Left cardiac atrium (tissue), 4 donors: ENCODE measurements at regions not wholly inside any gene's neighbourhood (a gene's known extent, or its start where the extent isn't known, plus 50 kb on each side); places are given as distances from the start of the nearest gene placed in this dataset.

ENCODE experiments used
- ATAC-seq, 2 donors: fragments of 200-7000 bp; cut with Tn5 transposase; one replicate each; pipeline ENCODE4 v1.9.1; 2020; ENCODE audit warnings: mild to moderate bottlenecking in 2 of 2, moderate library complexity in 2 of 2
- DNase-seq: peaks from one replicate; pipeline ENCODE4 v3.0.0-alpha.2; 2020
- intact Hi-C, 2 donors: fragments of 100-400 bp; cut with DNase I; formaldehyde crosslinking; loops; one replicate each; pipeline versions ENCODE4 v1.14.1 to v1.15.1; 2022 to 2023
- donor health status: DM: no; HTN: yes; CAD: no.
- donor health status: DM: no; HTN: yes; CAD: no; lungs with severe emphysema.
- donor health status: DM: yes; HTN: yes; CAD: no.
- donor health status: Dilated cardiomyopathy.

GRCh38 chr6:168794491-168794890, 353.5 kb downstream of the SMOC2 start:
- ATAC-seq, result no peak
- no peak for DNase-seq
- intact Hi-C loops, result no loop called here

GRCh38 chr6:168793649-168794048, 352.7 kb downstream of the SMOC2 start:
- intact Hi-C loops, result no loop called here
- ATAC-seq, result no peak
- no peak for DNase-seq

- no peak for ATAC-seq
- DNase-seq, result no peak
- intact Hi-C loops, result no loop called here
These were observed 350.9 kb downstream of the SMOC2 start for GRCh38 chr6:168791917-168792316.

GRCh38 chr6:168789699-168790098, 348.7 kb downstream of the SMOC2 start:
- DNase-seq, result no peak
- no peak for ATAC-seq
- intact Hi-C loops, result no loop called here

GRCh38 chr6:168785720-168786511, 344.9 kb downstream of the SMOC2 start:
- DNase-seq (no peak), ATAC-seq (peak in 1 of 2 donors; percentile 90)
- intact Hi-C loops, result no loop called here

GRCh38 chr6:168784426-168784825, 343.4 kb downstream of the SMOC2 start:
- no peak for DNase-seq
- ATAC-seq, result no peak
- intact Hi-C loops, result no loop called here

- no peak for ATAC-seq
- no peak for DNase-seq
- intact Hi-C loops, result no loop called here
These were observed 342.7 kb downstream of the SMOC2 start for GRCh38 chr6:168783720-168784119.

GRCh38 chr6:168782187-168782751, 341.3 kb downstream of the SMOC2 start:
- intact Hi-C loops, result no loop called here
- peak in 1 of 2 donors; percentile 42 for ATAC-seq
- no peak for DNase-seq

- DNase-seq (peak; percentile 49), ATAC-seq (peak; percentile 94 to 96)
- intact Hi-C loops, result no loop called here
These were observed 337.2 kb downstream of the SMOC2 start for GRCh38 chr6:168778201-168778600.

- intact Hi-C loops, result no loop called here
- ATAC-seq, result peak in 1 of 2 donors; percentile 56
- DNase-seq, result no peak
These were observed 333.4 kb downstream of the SMOC2 start for GRCh38 chr6:168774381-168774780.

GRCh38 chr6:168773788-168774187, 332.8 kb downstream of the SMOC2 start:
- intact Hi-C loops, result no loop called here

GRCh38 chr6:168765752-168766151, 324.8 kb downstream of the SMOC2 start:
- intact Hi-C loops, result no loop called here
- DNase-seq (no peak), ATAC-seq (no peak)

More at GRCh38 chr6:168773788-168774187, 332.8 kb downstream of the SMOC2 start:
- ATAC-seq (no peak), DNase-seq (no peak)

- ATAC-seq, result peak; percentile 30 to 98
- DNase-seq, result no peak
- intact Hi-C loops, result no loop called here
These were observed 315.1 kb downstream of the SMOC2 start for GRCh38 chr6:168756009-168756634.

- DNase-seq (no peak), ATAC-seq (no peak)
- intact Hi-C loops, result no loop called here
These were observed 305.7 kb downstream of the SMOC2 start for GRCh38 chr6:168746643-168747042.

GRCh38 chr6:168746013-168746412, 305.0 kb downstream of the SMOC2 start:
- ATAC-seq (no peak), DNase-seq (no peak)
- intact Hi-C loops, result no loop called here

GRCh38 chr6:168744861-168745260, 303.9 kb downstream of the SMOC2 start:
- ATAC-seq, result no peak
- intact Hi-C loops, result no loop called here
- no peak for DNase-seq

- no peak for ATAC-seq
- DNase-seq, result no peak
- intact Hi-C loops, result no loop called here
These were observed 301.2 kb downstream of the SMOC2 start for GRCh38 chr6:168741942-168742782.

GRCh38 chr6:168741305-168741704, 300.3 kb downstream of the SMOC2 start:
- intact Hi-C loops, result no loop called here
- no peak for ATAC-seq
- no peak for DNase-seq

- intact Hi-C loops, result no loop called here
- ATAC-seq, result no peak
- no peak for DNase-seq
These were observed 298.4 kb downstream of the SMOC2 start for GRCh38 chr6:168739381-168739780.

- intact Hi-C loops, result no loop called here
- DNase-seq, result no peak
- ATAC-seq, result no peak
These were observed 296.5 kb downstream of the SMOC2 start for GRCh38 chr6:168737481-168737880.
